ENCODE measurements at regions not wholly inside any gene's neighbourhood (a gene's known extent, or its start where the extent isn't known, plus 50 kb on each side); places are given as distances from the start of the nearest gene placed in this dataset.
A peak's percentile ranks its signal among the peaks of the same experiment; 100 is the strongest.

DNA sequence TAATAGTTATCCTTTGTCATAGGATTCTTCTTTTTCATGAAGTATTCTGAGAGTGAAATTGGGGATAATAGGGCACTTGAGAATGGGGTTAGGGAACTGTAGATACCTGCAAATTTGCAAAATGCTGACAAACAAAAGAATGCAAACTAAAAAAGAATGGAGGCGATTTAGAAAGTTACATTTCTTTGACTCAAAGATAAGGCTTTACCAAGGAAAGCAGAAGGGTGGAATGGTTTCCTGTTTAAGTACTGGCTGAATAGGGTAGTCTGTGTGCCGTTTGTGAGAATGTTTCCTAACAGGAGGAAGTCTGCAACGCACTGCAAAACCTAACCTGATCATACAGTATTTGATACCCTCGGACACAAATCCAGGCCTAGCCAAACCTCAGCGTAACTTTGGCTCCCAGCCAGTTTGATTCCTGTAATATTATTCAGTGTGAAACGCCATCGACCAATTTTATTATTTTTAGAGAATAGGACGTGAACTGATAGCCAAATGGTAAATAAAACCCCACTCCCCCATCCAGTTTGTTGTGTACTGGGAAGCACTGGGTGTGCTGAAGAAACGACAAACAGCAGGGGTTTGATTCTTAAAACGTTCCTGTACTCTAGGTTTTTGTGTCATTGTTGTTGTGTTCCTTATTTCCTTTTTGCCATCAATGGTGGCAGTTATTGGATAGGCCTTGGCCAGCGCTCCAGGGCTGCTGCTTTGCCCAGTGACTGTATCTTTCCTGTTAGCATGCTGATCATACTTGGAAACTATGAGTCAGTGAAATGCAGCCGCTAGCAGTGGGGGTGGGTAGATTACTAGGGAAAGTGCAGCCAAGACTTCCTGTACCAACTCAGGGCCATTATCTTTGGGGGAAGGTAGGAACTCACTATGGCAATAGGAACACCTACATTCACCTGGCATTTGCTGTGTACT lies 148.0 kb upstream of the TBL1XR1 start (continued):
- TF ChIP-seq, protein P1, sequence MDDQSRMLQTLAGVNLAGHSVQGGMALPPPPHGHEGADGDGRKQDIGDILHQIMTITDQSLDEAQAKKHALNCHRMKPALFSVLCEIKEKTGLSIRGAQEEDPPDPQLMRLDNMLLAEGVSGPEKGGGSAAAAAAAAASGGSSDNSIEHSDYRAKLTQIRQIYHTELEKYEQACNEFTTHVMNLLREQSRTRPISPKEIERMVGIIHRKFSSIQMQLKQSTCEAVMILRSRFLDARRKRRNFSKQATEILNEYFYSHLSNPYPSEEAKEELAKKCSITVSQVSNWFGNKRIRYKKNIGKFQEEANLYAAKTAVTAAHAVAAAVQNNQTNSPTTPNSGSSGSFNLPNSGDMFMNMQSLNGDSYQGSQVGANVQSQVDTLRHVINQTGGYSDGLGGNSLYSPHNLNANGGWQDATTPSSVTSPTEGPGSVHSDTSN (CRISPR knock-in tag; IDR thresholded peaks at IDR 0.05; ENCODE audit: borderline replicate concordance) = no peak
- no peak for TF ChIP-seq PBX2 (CRISPR knock-in tag; IDR thresholded peaks at IDR 0.05)
- no peak for TF ChIP-seq ZNF772 (CRISPR knock-in tag; IDR thresholded peaks at IDR 0.05)
- TF ChIP-seq, protein P2, sequence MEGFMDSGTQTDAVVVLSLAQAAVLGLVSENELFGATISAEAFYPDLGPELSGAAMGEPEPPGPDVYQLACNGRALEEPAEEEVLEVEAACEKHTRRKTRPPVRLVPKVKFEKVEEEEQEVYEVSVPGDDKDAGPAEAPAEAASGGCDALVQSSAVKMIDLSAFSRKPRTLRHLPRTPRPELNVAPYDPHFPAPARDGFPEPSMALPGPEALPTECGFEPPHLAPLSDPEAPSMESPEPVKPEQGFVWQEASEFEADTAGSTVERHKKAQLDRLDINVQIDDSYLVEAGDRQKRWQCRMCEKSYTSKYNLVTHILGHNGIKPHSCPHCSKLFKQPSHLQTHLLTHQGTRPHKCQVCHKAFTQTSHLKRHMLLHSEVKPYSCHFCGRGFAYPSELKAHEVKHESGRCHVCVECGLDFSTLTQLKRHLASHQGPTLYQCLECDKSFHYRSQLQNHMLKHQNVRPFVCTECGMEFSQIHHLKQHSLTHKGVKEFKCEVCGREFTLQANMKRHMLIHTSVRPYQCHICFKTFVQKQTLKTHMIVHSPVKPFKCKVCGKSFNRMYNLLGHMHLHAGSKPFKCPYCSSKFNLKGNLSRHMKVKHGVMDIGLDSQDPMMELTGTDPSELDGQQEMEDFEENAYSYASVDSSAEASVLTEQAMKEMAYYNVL (CRISPR knock-in tag; IDR thresholded peaks at IDR 0.05; ENCODE audit: borderline replicate concordance) = peak; percentile 55; the same call in 1 of the 2 replicates
- peak; percentile 66; the same call in 1 of the 2 replicates for TF ChIP-seq ZFP37 (CRISPR knock-in tag; IDR thresholded peaks at IDR 0.05; ENCODE audit: borderline replicate concordance)
- no peak for TF ChIP-seq NBN (conservative IDR thresholded peaks at IDR 0.05)
- peak; percentile 71; the same call in 1 of the 2 replicates for TF ChIP-seq JUN (CRISPR knock-in tag; IDR thresholded peaks at IDR 0.05)
- TF ChIP-seq TEAD3 (CRISPR knock-in tag; optimal IDR thresholded peaks at IDR 0.05; ENCODE audit: borderline replicate concordance) = peak; percentile 92
- no peak for TF ChIP-seq ATM (IDR thresholded peaks at IDR 0.05; ENCODE audit: borderline replicate concordance)
- no peak for TF ChIP-seq MLLT10 (CRISPR knock-in tag; IDR thresholded peaks at IDR 0.05)
- no peak for TF ChIP-seq ZMYM2 (CRISPR knock-in tag; IDR thresholded peaks at IDR 0.05)
- peak; percentile 72 for TF ChIP-seq ERF (CRISPR knock-in tag; IDR thresholded peaks at IDR 0.05)
- TF ChIP-seq CREB3 (CRISPR knock-in tag; IDR thresholded peaks at IDR 0.05) = no peak
- TF ChIP-seq ZNF749 (CRISPR knock-in tag; IDR thresholded peaks at IDR 0.05; ENCODE audit: borderline replicate concordance) = no peak
- TF ChIP-seq GPN1 (CRISPR knock-in tag; IDR thresholded peaks at IDR 0.05; ENCODE audit: borderline replicate concordance) = no peak
- TF ChIP-seq, protein P3, sequence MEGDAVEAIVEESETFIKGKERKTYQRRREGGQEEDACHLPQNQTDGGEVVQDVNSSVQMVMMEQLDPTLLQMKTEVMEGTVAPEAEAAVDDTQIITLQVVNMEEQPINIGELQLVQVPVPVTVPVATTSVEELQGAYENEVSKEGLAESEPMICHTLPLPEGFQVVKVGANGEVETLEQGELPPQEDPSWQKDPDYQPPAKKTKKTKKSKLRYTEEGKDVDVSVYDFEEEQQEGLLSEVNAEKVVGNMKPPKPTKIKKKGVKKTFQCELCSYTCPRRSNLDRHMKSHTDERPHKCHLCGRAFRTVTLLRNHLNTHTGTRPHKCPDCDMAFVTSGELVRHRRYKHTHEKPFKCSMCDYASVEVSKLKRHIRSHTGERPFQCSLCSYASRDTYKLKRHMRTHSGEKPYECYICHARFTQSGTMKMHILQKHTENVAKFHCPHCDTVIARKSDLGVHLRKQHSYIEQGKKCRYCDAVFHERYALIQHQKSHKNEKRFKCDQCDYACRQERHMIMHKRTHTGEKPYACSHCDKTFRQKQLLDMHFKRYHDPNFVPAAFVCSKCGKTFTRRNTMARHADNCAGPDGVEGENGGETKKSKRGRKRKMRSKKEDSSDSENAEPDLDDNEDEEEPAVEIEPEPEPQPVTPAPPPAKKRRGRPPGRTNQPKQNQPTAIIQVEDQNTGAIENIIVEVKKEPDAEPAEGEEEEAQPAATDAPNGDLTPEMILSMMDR (CRISPR knock-in tag; IDR thresholded peaks at IDR 0.05) = no peak
- TF ChIP-seq, protein P4, sequence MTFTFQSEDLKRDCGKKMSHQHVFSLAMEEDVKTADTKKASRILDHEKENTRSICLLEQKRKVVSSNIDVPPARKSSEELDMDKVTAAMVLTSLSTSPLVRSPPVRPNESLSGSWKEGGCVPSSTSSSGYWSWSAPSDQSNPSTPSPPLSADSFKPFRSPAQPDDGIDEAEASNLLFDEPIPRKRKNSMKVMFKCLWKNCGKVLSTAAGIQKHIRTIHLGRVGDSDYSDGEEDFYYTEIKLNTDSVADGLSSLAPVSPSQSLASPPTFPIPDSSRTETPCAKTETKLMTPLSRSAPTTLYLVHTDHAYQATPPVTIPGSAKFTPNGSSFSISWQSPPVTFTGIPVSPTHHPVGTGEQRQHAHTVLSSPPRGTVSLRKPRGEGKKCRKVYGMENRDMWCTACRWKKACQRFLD (CRISPR knock-in tag; IDR thresholded peaks at IDR 0.05; ENCODE audit: borderline replicate concordance) = no peak
